Fibroblast of villous mesenchyme (primary cell): ENCODE measurements at regions not wholly inside any gene's neighbourhood (a gene's known extent, or its start where the extent isn't known, plus 50 kb on each side); places are given as distances from the start of the nearest gene placed in this dataset.

ENCODE experiments used
- DNase-seq: peaks from one replicate; pipeline ENCODE4 v3.0.0-alpha.2; 2010; ENCODE audit warnings: low read depth
- H3K4me3 ChIP-seq: 2 replicates; pipeline ENCODE4 v1.5.1; 2011; ENCODE audit warnings: low read depth, mild to moderate bottlenecking, low read length
- CTCF ChIP-seq: IDR thresholded peaks from 2 replicates; pipeline ENCODE4 v1.5.1; 2012; ENCODE audit warnings: low read depth, mild to moderate bottlenecking, low read length; ENCODE audit not compliant: insufficient read depth

GRCh38 chr14:82635915-82636314, 1102.3 kb upstream of the SEL1L start:
- DNase-seq, result no peak
- no peak for TF ChIP-seq CTCF
- H3K4me3 ChIP-seq, result no peak overlapping the region

DNA sequence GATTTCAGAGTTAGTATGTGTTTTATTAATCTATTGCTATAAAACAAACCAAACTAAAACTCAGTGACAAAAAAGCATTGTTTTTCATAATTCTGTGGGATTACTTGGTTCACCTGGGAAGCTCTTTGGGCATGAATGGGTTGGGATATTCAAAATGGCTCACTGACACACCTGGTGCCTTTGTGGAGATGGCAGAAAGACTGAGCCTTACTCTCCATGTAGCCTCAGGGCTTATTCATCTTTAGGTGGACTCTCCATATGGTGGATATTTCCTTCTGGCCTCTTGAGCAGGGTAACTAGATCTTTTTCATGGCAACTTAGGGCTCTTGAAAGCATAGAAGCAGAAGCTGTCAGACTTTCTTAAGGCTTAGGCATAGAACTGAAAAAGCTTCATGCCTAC, 1102.8 kb upstream of the SEL1L start:
- DNase-seq, result no peak
- no peak for TF ChIP-seq CTCF
- no peak overlapping the region for H3K4me3 ChIP-seq

GRCh38 chr14:82641050-82641540, 1107.4 kb upstream of the SEL1L start:
- DNase-seq, result no peak
- H3K4me3 ChIP-seq, result no peak overlapping the region
- no peak for TF ChIP-seq CTCF

GRCh38 chr14:82642425-82642824, 1108.8 kb upstream of the SEL1L start:
- TF ChIP-seq CTCF, result no peak
- no peak overlapping the region for H3K4me3 ChIP-seq
- DNase-seq, result no peak

DNA sequence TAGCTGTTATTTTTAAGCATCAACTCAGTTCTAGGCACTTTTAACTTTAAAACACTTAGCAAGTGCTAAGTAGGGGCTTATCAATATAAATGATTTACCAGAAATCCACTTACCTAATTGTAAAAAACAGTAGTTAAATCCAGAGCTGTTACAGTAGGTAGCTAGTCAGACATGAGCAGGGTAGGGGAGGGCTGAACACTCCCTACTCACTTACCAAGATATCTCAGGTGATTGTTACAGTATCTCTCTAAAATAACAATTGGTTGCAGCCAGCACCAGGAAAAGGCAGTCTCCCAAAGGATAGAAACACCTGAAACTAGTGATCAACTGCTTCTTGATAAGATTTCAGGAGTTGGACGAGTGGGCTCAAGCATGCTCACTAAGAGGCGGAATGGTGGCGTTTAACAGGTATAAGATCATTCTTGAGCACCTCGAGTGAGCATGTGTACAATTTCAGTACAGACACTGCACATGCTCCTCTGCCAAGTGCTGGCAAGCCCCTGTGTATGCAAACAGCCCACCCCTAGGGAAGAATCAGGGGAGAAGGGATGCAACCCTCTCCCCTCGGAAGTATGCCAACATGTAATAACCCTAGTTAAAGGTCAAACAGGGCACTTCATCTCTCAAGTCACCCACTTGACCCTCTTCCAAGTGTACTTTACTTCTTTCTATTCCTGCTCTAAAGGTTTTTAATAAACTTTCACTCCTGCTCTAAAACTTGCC, 1113.6 kb upstream of the SEL1L start:
- H3K4me3 ChIP-seq, result no peak overlapping the region
- no peak for DNase-seq
- TF ChIP-seq CTCF, result no peak

DNA sequence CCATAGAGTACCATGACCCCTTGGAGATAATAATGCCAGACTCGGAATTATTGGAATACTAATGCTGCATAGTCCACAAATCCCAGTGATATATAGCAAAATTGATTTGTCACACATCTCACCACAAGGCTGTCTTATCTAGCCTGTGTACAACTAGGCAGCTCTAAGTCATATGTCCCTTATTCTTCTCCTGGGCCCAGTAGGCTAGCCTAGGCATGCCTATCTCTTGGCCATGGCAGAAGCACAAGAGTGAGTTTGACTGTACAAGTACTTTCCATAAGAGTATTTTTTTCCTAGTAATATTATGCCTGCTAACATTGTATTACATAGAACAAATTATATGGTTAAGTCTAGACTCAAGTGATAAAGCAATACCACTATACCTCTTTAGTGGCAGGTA, 1122.1 kb upstream of the SEL1L start:
- TF ChIP-seq CTCF, result no peak
- no peak for DNase-seq
- no peak overlapping the region for H3K4me3 ChIP-seq

DNA sequence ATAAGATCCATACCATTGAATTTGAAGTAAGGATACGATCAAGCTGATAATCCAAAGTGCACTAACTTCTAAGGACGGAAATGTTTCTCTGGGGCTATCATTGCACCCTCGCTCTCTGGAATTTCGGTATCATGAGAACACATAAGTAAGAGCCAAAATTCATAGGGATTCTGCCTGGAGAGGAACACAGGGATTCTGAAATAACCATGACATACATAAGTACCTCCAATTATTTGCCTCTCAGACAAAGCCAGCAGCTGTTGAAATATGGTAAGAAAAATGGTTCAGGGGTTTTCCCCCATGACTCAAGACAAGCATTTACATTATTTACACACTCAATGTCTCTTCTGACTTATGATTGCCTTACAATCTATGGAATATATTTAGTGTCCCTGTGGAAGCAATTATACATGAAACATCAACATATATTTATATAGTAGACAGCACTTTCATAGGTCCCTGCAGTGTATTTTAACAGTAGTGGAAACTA, 1123.6 kb upstream of the SEL1L start:
- no peak for TF ChIP-seq CTCF
- H3K4me3 ChIP-seq, result no peak overlapping the region
- no peak for DNase-seq
